Fibroblast of villous mesenchyme (primary cell): ENCODE measurements at regions not wholly inside any gene's neighbourhood (a gene's known extent, or its start where the extent isn't known, plus 50 kb on each side); places are given as distances from the start of the nearest gene placed in this dataset.

ENCODE experiments used
- DNase-seq: peaks from one replicate; pipeline ENCODE4 v3.0.0-alpha.2; 2010; ENCODE audit warnings: low read depth
- H3K4me3 ChIP-seq: 2 replicates; pipeline ENCODE4 v1.5.1; 2011; ENCODE audit warnings: low read depth, mild to moderate bottlenecking, low read length
- CTCF ChIP-seq: IDR thresholded peaks from 2 replicates; pipeline ENCODE4 v1.5.1; 2012; ENCODE audit warnings: low read depth, mild to moderate bottlenecking, low read length; ENCODE audit not compliant: insufficient read depth

- peak; percentile 66 for DNase-seq
- no peak overlapping the region for H3K4me3 ChIP-seq
- TF ChIP-seq CTCF, result peak; percentile 61
Observed at GRCh38 chr9:13427587-13427986, 148.1 kb upstream of the MPDZ start.

GRCh38 chr9:13426606-13427005, 147.1 kb upstream of the MPDZ start:
- H3K4me3 ChIP-seq, result no peak overlapping the region
- TF ChIP-seq CTCF, result no peak
- no peak for DNase-seq

GRCh38 chr9:13424872-13425271, 145.4 kb upstream of the MPDZ start:
- no peak for DNase-seq
- no peak overlapping the region for H3K4me3 ChIP-seq
- TF ChIP-seq CTCF, result no peak

GRCh38 chr9:13424204-13424603, 144.7 kb upstream of the MPDZ start:
- DNase-seq, result no peak
- no peak for TF ChIP-seq CTCF
- no peak overlapping the region for H3K4me3 ChIP-seq

- no peak for TF ChIP-seq CTCF
- no peak for DNase-seq
- no peak overlapping the region for H3K4me3 ChIP-seq
Observed at GRCh38 chr9:13414349-13414748, 134.9 kb upstream of the MPDZ start.

- H3K4me3 ChIP-seq, result no peak overlapping the region
- TF ChIP-seq CTCF, result no peak
- no peak for DNase-seq
Observed at GRCh38 chr9:13412331-13412730, 132.8 kb upstream of the MPDZ start.

- no peak for TF ChIP-seq CTCF
- no peak for DNase-seq
- no peak overlapping the region for H3K4me3 ChIP-seq
Observed at GRCh38 chr9:13411791-13412190, 132.3 kb upstream of the MPDZ start.
